Astrocyte of the spinal cord (primary cell): ENCODE measurements at regions not wholly inside any gene's neighbourhood (a gene's known extent, or its start where the extent isn't known, plus 50 kb on each side); places are given as distances from the start of the nearest gene placed in this dataset.

Experiments
- DNase-seq: peaks from one replicate; pipeline ENCODE4 v3.0.0; 2011; ENCODE audit warnings: low read depth, low spot score
- H3K4me3 ChIP-seq: 2 replicates; pipeline ENCODE4 v1.5.1; 2011; ENCODE audit warnings: low read depth, mild to moderate bottlenecking, low read length, moderate library complexity
- in situ Hi-C: cut with HindIII; loops from 2 replicates; pipeline ENCODE4 v1.10.0; 2017; ENCODE audit warnings: low sequenced_read_pairs
- TF ChIP-seq, protein P1 (sequence below): IDR thresholded peaks from 2 replicates; pipeline ENCODE4 v1.5.1; 2012; ENCODE audit warnings: low read depth, mild to moderate bottlenecking, low read length, inconsistent platforms

DNA sequence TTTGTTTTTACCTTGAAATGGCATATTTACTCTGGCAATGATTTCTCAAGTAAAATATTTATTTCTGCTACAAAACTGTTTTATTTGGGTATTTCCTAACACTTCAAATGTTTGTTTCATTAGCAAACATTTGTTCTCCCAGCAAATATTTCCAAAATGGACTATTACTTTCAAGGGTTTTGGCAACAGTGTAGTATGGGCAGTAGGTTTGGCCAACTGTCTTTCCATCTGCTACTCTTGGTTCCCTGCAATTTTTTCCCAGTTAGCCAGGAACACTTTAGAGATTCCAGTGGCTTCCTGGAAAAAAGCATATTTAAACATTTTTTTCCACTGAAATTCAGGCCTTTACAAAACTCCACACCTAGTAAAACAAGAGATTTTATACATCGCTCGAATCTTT, 466.6 kb downstream of the SLITRK6 start:
- DNase-seq: no peak
- TF ChIP-seq, protein P1, sequence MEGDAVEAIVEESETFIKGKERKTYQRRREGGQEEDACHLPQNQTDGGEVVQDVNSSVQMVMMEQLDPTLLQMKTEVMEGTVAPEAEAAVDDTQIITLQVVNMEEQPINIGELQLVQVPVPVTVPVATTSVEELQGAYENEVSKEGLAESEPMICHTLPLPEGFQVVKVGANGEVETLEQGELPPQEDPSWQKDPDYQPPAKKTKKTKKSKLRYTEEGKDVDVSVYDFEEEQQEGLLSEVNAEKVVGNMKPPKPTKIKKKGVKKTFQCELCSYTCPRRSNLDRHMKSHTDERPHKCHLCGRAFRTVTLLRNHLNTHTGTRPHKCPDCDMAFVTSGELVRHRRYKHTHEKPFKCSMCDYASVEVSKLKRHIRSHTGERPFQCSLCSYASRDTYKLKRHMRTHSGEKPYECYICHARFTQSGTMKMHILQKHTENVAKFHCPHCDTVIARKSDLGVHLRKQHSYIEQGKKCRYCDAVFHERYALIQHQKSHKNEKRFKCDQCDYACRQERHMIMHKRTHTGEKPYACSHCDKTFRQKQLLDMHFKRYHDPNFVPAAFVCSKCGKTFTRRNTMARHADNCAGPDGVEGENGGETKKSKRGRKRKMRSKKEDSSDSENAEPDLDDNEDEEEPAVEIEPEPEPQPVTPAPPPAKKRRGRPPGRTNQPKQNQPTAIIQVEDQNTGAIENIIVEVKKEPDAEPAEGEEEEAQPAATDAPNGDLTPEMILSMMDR: no peak
- in situ Hi-C loops: no loop called here
- no peak overlapping the region for H3K4me3 ChIP-seq

GRCh38 chr13:85321734-85322133, 477.5 kb downstream of the SLITRK6 start:
- no peak overlapping the region for H3K4me3 ChIP-seq
- TF ChIP-seq, protein P1: no peak
- no peak for DNase-seq
- in situ Hi-C loops: no loop called here

DNA sequence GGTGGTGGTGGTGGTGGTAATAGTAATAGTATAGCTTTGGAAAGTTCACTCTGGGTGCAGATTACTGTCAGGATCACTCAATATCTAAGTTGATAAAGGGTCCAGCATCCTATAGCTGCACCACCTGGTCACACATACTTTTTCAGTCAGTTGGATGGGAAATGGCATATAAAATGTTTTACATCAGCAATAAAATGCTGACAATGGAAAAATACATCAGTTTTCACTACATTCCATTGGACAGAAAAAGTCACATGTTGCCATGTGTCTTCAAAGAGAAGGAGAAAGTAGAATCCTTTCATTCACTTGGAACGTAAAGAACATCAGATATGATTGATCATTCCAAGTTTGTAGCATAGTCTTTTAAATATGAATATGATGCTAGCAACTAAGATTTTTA, 481.4 kb downstream of the SLITRK6 start:
- no peak overlapping the region for H3K4me3 ChIP-seq
- in situ Hi-C loops: no loop called here
- no peak for DNase-seq
- TF ChIP-seq, protein P1: no peak

DNA sequence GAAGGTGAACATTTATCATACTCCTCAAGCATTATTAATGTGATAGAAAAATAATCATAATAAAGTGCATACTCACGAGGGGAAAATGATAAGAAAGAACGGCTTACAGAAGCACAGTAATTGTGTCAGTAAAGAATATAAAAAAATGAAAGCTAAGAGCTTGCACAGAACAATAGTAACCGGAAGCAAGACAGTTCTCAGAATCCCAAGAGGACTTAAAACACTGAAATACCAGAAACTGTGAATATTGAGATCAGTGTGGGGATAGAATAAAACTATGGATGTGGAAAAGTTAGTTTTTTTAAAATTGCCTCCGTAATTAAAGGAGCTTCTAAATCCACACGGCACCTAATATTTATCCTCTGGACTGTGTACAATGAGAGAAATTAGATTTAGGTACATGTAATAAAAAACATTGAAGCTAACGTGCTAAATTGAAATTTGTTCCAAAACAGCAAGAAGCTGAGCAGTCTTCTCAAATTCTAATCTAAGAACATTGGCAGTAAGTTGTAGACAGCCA, 482.7 kb downstream of the SLITRK6 start:
- H3K4me3 ChIP-seq: no peak overlapping the region
- TF ChIP-seq, protein P1: no peak
- no peak for DNase-seq
- in situ Hi-C loops: no loop called here

GRCh38 chr13:85314686-85315085, 484.5 kb downstream of the SLITRK6 start:
- TF ChIP-seq, protein P1: no peak
- in situ Hi-C loops: no loop called here
- no peak overlapping the region for H3K4me3 ChIP-seq
- DNase-seq: no peak

- DNase-seq: peak; percentile 59
- in situ Hi-C loops: no loop called here
- no peak overlapping the region for H3K4me3 ChIP-seq
- TF ChIP-seq, protein P1: no peak
Observed at GRCh38 chr13:85313761-85314503, 485.3 kb downstream of the SLITRK6 start.
